HepG2 (cell line): ENCODE measurements at regions not wholly inside any gene's neighbourhood (a gene's known extent, or its start where the extent isn't known, plus 50 kb on each side); places are given as distances from the start of the nearest gene placed in this dataset.

Experiments
- ARNT2 ChIP-seq: sonication (generic); formaldehyde crosslinking; IDR thresholded peaks from 2 replicates; pipeline ENCODE4 v1.8.0; 2022; ENCODE audit warnings: mild to moderate bottlenecking, low read depth, missing genetic modification reagents, moderate library complexity
- CENPBD1 ChIP-seq: sonication (generic); formaldehyde crosslinking; IDR thresholded peaks from 2 replicates; pipeline ENCODE4 v1.8.0; 2022; ENCODE audit warnings: missing genetic modification reagents, low read depth, mild to moderate bottlenecking, borderline replicate concordance
- DRAP1 ChIP-seq: IDR thresholded peaks from 2 replicates; pipeline ENCODE4 v1.6.1; 2016; ENCODE audit warnings: missing genetic modification reagents, missing compliant biosample characterization
- IRF9 ChIP-seq: sonication (generic); formaldehyde crosslinking; IDR thresholded peaks from 2 replicates; pipeline ENCODE4 v1.8.0; 2022; ENCODE audit warnings: missing genetic modification reagents, mild to moderate bottlenecking, borderline replicate concordance
- NBN ChIP-seq: fragments of 450-650 bp; conservative IDR thresholded peaks from 2 replicates; pipeline ENCODE4 v1.6.1; 2017
- POLR2A ChIP-seq, 2 experiments: IDR thresholded peaks; 2 replicates each; pipeline ENCODE4 v1.6.1; 2011; ENCODE audit warnings: low read depth in 2 of 2, low read length in 2 of 2, mild to moderate bottlenecking in 1 of 2, moderate library complexity in 1 of 2; ENCODE audit not compliant: insufficient read depth in 1 of 2
- RFX1 ChIP-seq: fragments of 450-650 bp; IDR thresholded peaks from 2 replicates; pipeline ENCODE4 v1.6.1; 2017
- SMYD3 ChIP-seq: sonication (generic); formaldehyde crosslinking; IDR thresholded peaks from 2 replicates; pipeline ENCODE4 v1.8.1; 2023; ENCODE audit warnings: mild to moderate bottlenecking, missing genetic modification reagents
- ZNF12 ChIP-seq: sonication (generic); formaldehyde crosslinking; IDR thresholded peaks from 2 replicates; pipeline ENCODE4 v1.5.0; 2020; ENCODE audit warnings: missing genetic modification reagents
- ZNF83 ChIP-seq: sonication (generic); formaldehyde crosslinking; IDR thresholded peaks from 2 replicates; pipeline ENCODE4 v1.4.0; 2020; ENCODE audit warnings: missing genetic modification reagents, mild to moderate bottlenecking, borderline replicate concordance
- TF ChIP-seq, protein P1 (sequence below): IDR thresholded peaks from 2 replicates; pipeline ENCODE4 v1.6.1; 2012; ENCODE audit warnings: inconsistent platforms
- TF ChIP-seq, protein P2 (sequence below): sonication (generic); formaldehyde crosslinking; IDR thresholded peaks from 2 replicates; pipeline ENCODE4 v1.5.1; 2020; ENCODE audit warnings: missing genetic modification reagents, mild to moderate bottlenecking, borderline replicate concordance
- TF ChIP-seq, protein P3 (sequence below): sonication (generic); formaldehyde crosslinking; IDR thresholded peaks from 2 replicates; pipeline ENCODE4 v1.5.0; 2020; ENCODE audit warnings: mild to moderate bottlenecking, missing genetic modification reagents, moderate library complexity

DNA sequence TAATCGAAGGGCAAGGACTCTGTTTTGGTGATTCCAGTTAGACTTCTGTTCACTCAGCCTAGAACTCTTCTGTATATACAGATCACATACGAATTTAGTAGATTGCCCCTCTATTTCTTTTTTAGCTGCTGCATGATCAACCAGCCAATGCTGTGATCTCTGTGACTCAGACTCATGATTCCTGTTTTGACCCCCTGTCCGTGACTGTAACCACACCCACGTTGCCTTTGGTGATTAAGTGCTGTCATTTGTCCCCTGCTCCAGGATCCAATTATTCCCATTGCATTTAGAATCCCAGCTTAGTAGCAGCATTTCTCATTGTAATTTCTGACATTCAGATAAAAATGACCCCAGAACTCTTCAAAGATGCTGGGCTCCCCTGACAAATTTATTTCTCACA is 545.7 kb downstream of the NPIPA7 start:
- TF ChIP-seq SMYD3 (CRISPR knock-in tag) (no peak), ZNF12 (no peak), IRF9 (no peak), CENPBD1 (CRISPR knock-in tag) (no peak), POLR2A (IDR thresholded peaks at IDR 0.05; ENCODE audit: insufficient read depth in 1 of 2, low read depth in 2 of 2, low read length in 2 of 2) (no peak), NBN (no peak), DRAP1 (CRISPR knock-in tag) (no peak), ZNF83 (CRISPR knock-in tag) (no peak), ARNT2 (CRISPR knock-in tag) (no peak), RFX1 (no peak)
- TF ChIP-seq, protein P1, sequence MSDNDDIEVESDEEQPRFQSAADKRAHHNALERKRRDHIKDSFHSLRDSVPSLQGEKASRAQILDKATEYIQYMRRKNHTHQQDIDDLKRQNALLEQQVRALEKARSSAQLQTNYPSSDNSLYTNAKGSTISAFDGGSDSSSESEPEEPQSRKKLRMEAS = no peak
- TF ChIP-seq, protein P2, sequence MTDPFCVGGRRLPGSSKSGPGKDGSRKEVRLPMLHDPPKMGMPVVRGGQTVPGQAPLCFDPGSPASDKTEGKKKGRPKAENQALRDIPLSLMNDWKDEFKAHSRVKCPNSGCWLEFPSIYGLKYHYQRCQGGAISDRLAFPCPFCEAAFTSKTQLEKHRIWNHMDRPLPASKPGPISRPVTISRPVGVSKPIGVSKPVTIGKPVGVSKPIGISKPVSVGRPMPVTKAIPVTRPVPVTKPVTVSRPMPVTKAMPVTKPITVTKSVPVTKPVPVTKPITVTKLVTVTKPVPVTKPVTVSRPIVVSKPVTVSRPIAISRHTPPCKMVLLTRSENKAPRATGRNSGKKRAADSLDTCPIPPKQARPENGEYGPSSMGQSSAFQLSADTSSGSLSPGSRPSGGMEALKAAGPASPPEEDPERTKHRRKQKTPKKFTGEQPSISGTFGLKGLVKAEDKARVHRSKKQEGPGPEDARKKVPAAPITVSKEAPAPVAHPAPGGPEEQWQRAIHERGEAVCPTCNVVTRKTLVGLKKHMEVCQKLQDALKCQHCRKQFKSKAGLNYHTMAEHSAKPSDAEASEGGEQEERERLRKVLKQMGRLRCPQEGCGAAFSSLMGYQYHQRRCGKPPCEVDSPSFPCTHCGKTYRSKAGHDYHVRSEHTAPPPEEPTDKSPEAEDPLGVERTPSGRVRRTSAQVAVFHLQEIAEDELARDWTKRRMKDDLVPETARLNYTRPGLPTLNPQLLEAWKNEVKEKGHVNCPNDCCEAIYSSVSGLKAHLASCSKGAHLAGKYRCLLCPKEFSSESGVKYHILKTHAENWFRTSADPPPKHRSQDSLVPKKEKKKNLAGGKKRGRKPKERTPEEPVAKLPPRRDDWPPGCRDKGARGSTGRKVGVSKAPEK (CRISPR knock-in tag) = no peak
- TF ChIP-seq, protein P3, sequence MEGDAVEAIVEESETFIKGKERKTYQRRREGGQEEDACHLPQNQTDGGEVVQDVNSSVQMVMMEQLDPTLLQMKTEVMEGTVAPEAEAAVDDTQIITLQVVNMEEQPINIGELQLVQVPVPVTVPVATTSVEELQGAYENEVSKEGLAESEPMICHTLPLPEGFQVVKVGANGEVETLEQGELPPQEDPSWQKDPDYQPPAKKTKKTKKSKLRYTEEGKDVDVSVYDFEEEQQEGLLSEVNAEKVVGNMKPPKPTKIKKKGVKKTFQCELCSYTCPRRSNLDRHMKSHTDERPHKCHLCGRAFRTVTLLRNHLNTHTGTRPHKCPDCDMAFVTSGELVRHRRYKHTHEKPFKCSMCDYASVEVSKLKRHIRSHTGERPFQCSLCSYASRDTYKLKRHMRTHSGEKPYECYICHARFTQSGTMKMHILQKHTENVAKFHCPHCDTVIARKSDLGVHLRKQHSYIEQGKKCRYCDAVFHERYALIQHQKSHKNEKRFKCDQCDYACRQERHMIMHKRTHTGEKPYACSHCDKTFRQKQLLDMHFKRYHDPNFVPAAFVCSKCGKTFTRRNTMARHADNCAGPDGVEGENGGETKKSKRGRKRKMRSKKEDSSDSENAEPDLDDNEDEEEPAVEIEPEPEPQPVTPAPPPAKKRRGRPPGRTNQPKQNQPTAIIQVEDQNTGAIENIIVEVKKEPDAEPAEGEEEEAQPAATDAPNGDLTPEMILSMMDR (CRISPR knock-in tag) = no peak
